ENCODE measurements at regions not wholly inside any gene's neighbourhood (a gene's known extent, or its start where the extent isn't known, plus 50 kb on each side); places are given as distances from the start of the nearest gene placed in this dataset.

DNA sequence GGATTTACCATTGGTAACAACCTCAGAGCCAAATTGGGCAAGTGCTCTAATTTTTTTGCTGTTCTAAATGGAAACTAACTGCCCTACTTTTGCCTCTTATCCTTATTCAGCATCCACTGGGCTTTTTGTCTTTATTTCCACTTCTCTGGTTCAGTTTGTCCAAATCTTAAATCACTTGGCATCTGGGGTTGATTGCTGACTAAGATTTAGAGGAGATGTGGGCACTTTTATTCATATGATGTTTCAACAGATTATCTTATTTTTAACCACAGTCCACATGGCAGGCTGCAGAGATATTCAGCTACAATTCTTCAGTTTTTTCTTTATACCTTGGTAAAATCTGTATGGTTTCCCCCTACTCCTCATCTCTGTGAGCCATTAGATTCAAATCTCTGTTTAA lies 1161.4 kb upstream of the PCDH7 start:
- TF ChIP-seq TAF1 (IDR thresholded peaks at IDR 0.05; ENCODE audit: borderline replicate concordance, insufficient read depth, low read length) (no peak), POLR2AphosphoS5 (IDR thresholded peaks at IDR 0.05; ENCODE audit: low read depth, low read length) (no peak), REST (IDR thresholded peaks at IDR 0.05; ENCODE audit: insufficient read depth in 1 of 2, low read depth in 2 of 2, low read length in 2 of 2) (no peak)

All from PFSK-1 (cell line).